WTC11 (cell line): ENCODE measurements at regions not wholly inside any gene's neighbourhood (a gene's known extent, or its start where the extent isn't known, plus 50 kb on each side); places are given as distances from the start of the nearest gene placed in this dataset.

ENCODE experiments used
- ATAC-seq: fragments of 200-7000 bp; cut with Tn5 transposase; 2 replicates; pipeline ENCODE4 v1.10.0; 2021; ENCODE audit warnings: mild to moderate bottlenecking, moderate library complexity
- CTCF ChIA-PET: fragments of 300-600 bp; sonication (Branson Sonifier 250); formaldehyde crosslinking; loops from one replicate; lab custom pipeline; 2021; ENCODE audit warnings: antibody characterized with exemption; lab: Charles Lee
- POLR2A ChIA-PET: fragments of 350-600 bp; sonication (Branson Sonifier 250); formaldehyde crosslinking; loops from one replicate; lab custom pipeline; 2021; ENCODE audit warnings: antibody characterized with exemption; lab: Charles Lee
- DNase-seq: peaks from one replicate; pipeline ENCODE4 v3.0.0; 2021; ENCODE audit warnings: low spot score
- H3K27ac Mint-ChIP-seq: 2 replicates; pipeline ENCODE4 v1.8.0; 2021; ENCODE audit warnings: mixed read lengths
- H3K27me3 Mint-ChIP-seq: 2 replicates; pipeline ENCODE4 v1.8.0; 2021; ENCODE audit warnings: low read depth, mild to moderate bottlenecking, moderate library complexity, mixed read lengths
- H3K36me3 Mint-ChIP-seq: 2 replicates; pipeline ENCODE4 v1.8.0; 2021; ENCODE audit warnings: mixed read lengths
- H3K4me1 Mint-ChIP-seq: 2 replicates; pipeline ENCODE4 v1.8.0; 2022; ENCODE audit warnings: mixed read lengths
- H3K4me3 Mint-ChIP-seq: 2 replicates; pipeline ENCODE4 v1.8.0; 2021; ENCODE audit warnings: mild to moderate bottlenecking, moderate library complexity, mixed read lengths
- H3K9me3 Mint-ChIP-seq: 2 replicates; pipeline ENCODE4 v1.8.0; 2021; ENCODE audit warnings: mixed read lengths
- ARID4B ChIP-seq: sonication (generic); formaldehyde crosslinking; IDR thresholded peaks from 2 replicates; pipeline ENCODE4 v1.8.0; 2023; ENCODE audit warnings: missing genetic modification reagents, mild to moderate bottlenecking, borderline replicate concordance
- E2F5 ChIP-seq: sonication (generic); formaldehyde crosslinking; IDR thresholded peaks from 2 replicates; pipeline ENCODE4 v1.8.1; 2022; ENCODE audit warnings: mild to moderate bottlenecking, moderate library complexity, missing genetic modification reagents
- GABPB1 ChIP-seq: sonication (generic); formaldehyde crosslinking; IDR thresholded peaks from 2 replicates; pipeline ENCODE4 v1.8.1; 2023; ENCODE audit warnings: mild to moderate bottlenecking, missing genetic modification reagents
- GTF2I ChIP-seq: fragments of 250-450 bp; sonication (Bioruptor Pico); conservative IDR thresholded peaks from 2 replicates; pipeline ENCODE4 v1.4.0; 2021; ENCODE audit warnings: mild to moderate bottlenecking
- IRF1 ChIP-seq: sonication (generic); formaldehyde crosslinking; IDR thresholded peaks from 2 replicates; pipeline ENCODE4 v1.8.0; 2023; ENCODE audit warnings: missing genetic modification reagents
- IRF2 ChIP-seq: sonication (generic); formaldehyde crosslinking; IDR thresholded peaks from 2 replicates; pipeline ENCODE4 v1.8.0; 2022; ENCODE audit warnings: low read depth, missing genetic modification reagents, borderline replicate concordance
- MXD4 ChIP-seq: fragments of 250-450 bp; sonication (Bioruptor Pico); IDR thresholded peaks from 2 replicates; pipeline ENCODE4 v1.8.0; 2021; ENCODE audit warnings: mild to moderate bottlenecking, moderate library complexity, borderline replicate concordance
- MYBL2 ChIP-seq: sonication (generic); formaldehyde crosslinking; IDR thresholded peaks from 2 replicates; pipeline ENCODE4 v1.8.1; 2023; ENCODE audit warnings: mild to moderate bottlenecking, moderate library complexity, missing genetic modification reagents
- NFATC4 ChIP-seq: fragments of 250-450 bp; sonication (Bioruptor Pico); IDR thresholded peaks from 2 replicates; pipeline ENCODE4 v1.9.0; 2021; ENCODE audit warnings: mild to moderate bottlenecking
- NFE2L1 ChIP-seq: sonication (generic); formaldehyde crosslinking; IDR thresholded peaks from 2 replicates; pipeline ENCODE4 v1.8.1; 2023; ENCODE audit warnings: missing genetic modification reagents
- SMAD3 ChIP-seq: sonication (generic); formaldehyde crosslinking; IDR thresholded peaks from 2 replicates; pipeline ENCODE4 v1.8.0; 2022; ENCODE audit warnings: missing genetic modification reagents, mild to moderate bottlenecking, borderline replicate concordance
- TP53 ChIP-seq: sonication (generic); formaldehyde crosslinking; IDR thresholded peaks from 2 replicates; pipeline ENCODE4 v1.8.1; 2023; ENCODE audit warnings: mild to moderate bottlenecking, missing genetic modification reagents
- ZBTB43 ChIP-seq: sonication (generic); formaldehyde crosslinking; IDR thresholded peaks from 2 replicates; pipeline ENCODE4 v1.8.1; 2023; ENCODE audit warnings: mild to moderate bottlenecking, missing genetic modification reagents
- ZNF232 ChIP-seq: sonication (generic); formaldehyde crosslinking; IDR thresholded peaks from 2 replicates; pipeline ENCODE4 v1.8.0; 2022; ENCODE audit warnings: mild to moderate bottlenecking, missing genetic modification reagents
- ZNF423 ChIP-seq: fragments of 250-450 bp; sonication (Bioruptor Pico); IDR thresholded peaks from 2 replicates; pipeline ENCODE4 v2.1.2; 2022; ENCODE audit warnings: mild to moderate bottlenecking, moderate library complexity
- ZNF425 ChIP-seq: fragments of 250-450 bp; sonication (Bioruptor Pico); conservative IDR thresholded peaks from 2 replicates; pipeline ENCODE4 v1.9.0; 2021; ENCODE audit warnings: mild to moderate bottlenecking
- ZNF532 ChIP-seq: fragments of 250-450 bp; sonication (Bioruptor Pico); IDR thresholded peaks from 2 replicates; pipeline ENCODE4 v1.9.0; 2021; ENCODE audit warnings: mild to moderate bottlenecking, borderline replicate concordance
- ZNF671 ChIP-seq: fragments of 250-450 bp; sonication (Bioruptor Pico); IDR thresholded peaks from 2 replicates; pipeline ENCODE4 v1.8.0; 2021; ENCODE audit warnings: mild to moderate bottlenecking

- TF ChIP-seq ZNF425 (CRISPR knock-in tag) (no peak), ZNF532 (CRISPR knock-in tag) (no peak), MXD4 (no peak), TP53 (no peak), ZNF232 (CRISPR knock-in tag) (no peak), IRF1 (no peak), ARID4B (CRISPR knock-in tag) (no peak), ZBTB43 (CRISPR knock-in tag) (no peak), ZNF423 (CRISPR knock-in tag) (no peak), ZNF671 (CRISPR knock-in tag) (no peak), GTF2I (no peak), GABPB1 (CRISPR knock-in tag) (no peak)
- TF ChIP-seq, all 79 proteins: peak for 0
These were observed 631.8 kb upstream of the GRM7 start (continued) for GRCh38 chr3:6228958-6229683.

- ChIA-PET CTCF (no interaction called here), POLR2A (no interaction called here)
- H3K9me3 Mint-ChIP-seq = peaks cover 60% of the 10 kb centered on the region
- H3K4me3 Mint-ChIP-seq = no peak overlapping the region
- no peaks in the 10 kb centered on the region for H3K4me1 Mint-ChIP-seq
- peaks cover 16% of the 10 kb centered on the region for H3K36me3 Mint-ChIP-seq
- ATAC-seq (no peak), DNase-seq (no peak)
- H3K27me3 Mint-ChIP-seq = no peaks in the 10 kb centered on the region; the same call in 1 of the 2 replicates
- no peak overlapping the region for H3K27ac Mint-ChIP-seq
- TF ChIP-seq NFATC4 (CRISPR knock-in tag) (no peak), MYBL2 (CRISPR knock-in tag) (no peak), SMAD3 (no peak), NFE2L1 (CRISPR knock-in tag) (no peak), IRF2 (CRISPR knock-in tag) (no peak), E2F5 (CRISPR knock-in tag) (no peak)
These were observed 631.0 kb upstream of the GRM7 start for GRCh38 chr3:6229778-6230410.
